Choroid plexus epithelial cell (primary cell): ENCODE measurements at regions not wholly inside any gene's neighbourhood (a gene's known extent, or its start where the extent isn't known, plus 50 kb on each side); places are given as distances from the start of the nearest gene placed in this dataset.

Experiments
- DNase-seq: peaks from one replicate; pipeline ENCODE4 v3.0.0-alpha.2; 2010; ENCODE audit warnings: low read depth
- H3K4me3 ChIP-seq: 2 replicates; pipeline ENCODE4 v1.5.1; 2011; ENCODE audit warnings: low read depth, mild to moderate bottlenecking, control low read depth, low read length, moderate library complexity
- TF ChIP-seq, protein P1 (sequence below): conservative IDR thresholded peaks from 2 replicates; pipeline ENCODE4 v1.5.1; 2011; ENCODE audit warnings: low read depth, mild to moderate bottlenecking, control low read depth, inconsistent platforms, low read length, moderate library complexity

DNA sequence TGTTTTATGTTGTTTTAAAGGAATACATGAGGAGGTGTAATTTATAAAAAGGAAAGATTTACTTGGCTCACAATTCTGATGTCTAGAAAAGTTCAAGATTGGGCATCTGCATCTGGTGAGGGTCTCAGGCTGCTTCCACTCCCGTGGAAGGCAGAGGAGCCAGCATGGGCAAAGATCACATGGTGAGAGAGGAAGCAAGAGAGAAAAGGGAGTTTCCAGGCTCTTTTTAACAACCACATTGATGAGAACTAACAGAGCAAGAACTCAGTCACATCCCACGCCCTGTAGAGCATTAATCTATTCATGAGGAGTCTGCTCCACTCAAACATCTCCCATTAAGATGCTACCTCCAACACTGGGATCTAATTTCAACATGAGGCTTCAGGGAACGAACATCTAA, 1666.3 kb downstream of the HACE1 start:
- DNase-seq, result no peak
- no peak overlapping the region for H3K4me3 ChIP-seq
- TF ChIP-seq, protein P1, sequence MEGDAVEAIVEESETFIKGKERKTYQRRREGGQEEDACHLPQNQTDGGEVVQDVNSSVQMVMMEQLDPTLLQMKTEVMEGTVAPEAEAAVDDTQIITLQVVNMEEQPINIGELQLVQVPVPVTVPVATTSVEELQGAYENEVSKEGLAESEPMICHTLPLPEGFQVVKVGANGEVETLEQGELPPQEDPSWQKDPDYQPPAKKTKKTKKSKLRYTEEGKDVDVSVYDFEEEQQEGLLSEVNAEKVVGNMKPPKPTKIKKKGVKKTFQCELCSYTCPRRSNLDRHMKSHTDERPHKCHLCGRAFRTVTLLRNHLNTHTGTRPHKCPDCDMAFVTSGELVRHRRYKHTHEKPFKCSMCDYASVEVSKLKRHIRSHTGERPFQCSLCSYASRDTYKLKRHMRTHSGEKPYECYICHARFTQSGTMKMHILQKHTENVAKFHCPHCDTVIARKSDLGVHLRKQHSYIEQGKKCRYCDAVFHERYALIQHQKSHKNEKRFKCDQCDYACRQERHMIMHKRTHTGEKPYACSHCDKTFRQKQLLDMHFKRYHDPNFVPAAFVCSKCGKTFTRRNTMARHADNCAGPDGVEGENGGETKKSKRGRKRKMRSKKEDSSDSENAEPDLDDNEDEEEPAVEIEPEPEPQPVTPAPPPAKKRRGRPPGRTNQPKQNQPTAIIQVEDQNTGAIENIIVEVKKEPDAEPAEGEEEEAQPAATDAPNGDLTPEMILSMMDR, result no peak

DNA sequence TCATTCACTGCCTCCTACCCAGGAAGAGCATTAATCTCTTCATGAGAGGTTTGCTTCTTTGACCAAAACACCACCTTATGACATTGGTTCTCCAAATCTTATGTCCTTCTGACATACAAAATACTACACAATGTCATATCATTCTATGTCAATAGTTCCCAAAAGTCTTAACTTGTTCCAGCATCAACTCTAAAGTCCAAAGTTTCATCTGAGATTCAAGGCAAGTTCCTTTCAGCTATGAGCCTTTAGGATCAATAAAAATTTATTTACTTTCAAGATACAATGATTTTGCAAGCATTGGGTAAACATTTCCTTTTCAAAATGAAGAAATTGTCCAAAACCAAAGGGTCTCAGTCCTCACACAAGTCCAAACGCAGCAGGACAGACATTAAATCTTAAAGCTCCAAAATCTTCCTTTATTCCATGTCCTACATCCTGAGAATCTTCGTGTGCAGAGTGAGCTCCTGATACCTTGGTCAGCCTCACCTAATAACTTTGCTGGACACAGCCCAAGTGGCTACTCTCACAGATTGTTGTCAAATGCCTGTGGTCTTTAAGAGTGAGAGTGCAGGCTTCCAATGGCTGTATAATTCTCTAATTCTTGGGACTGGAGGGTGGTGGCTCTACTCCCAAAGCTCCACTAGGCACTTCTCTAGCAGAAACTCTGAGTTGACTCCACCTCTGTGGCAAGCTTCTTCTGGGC, 1668.2 kb downstream of the HACE1 start:
- TF ChIP-seq, protein P1, result no peak
- no peak overlapping the region for H3K4me3 ChIP-seq
- no peak for DNase-seq

DNA sequence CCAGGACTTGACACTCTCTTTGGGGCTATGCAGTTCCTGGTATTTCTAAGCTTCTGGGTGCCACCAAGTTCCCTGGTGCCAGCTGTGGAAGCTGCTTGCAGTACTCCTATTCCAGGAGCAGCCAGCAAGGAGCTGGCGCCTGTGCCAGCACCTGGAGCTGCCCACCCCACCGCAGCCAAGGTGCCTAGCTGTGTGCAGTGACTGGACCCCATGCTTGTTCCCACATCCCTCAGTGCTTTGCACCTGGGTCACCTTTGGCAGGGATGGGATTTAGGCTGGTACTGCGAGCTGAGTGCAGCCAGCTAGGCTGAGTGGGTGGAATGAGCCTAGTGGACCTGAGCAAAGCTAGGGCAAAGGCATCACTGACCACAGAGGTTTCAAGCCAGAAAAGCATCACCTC, 1674.9 kb downstream of the HACE1 start:
- TF ChIP-seq, protein P1, result no peak
- DNase-seq, result no peak
- H3K4me3 ChIP-seq, result no peak overlapping the region

DNA sequence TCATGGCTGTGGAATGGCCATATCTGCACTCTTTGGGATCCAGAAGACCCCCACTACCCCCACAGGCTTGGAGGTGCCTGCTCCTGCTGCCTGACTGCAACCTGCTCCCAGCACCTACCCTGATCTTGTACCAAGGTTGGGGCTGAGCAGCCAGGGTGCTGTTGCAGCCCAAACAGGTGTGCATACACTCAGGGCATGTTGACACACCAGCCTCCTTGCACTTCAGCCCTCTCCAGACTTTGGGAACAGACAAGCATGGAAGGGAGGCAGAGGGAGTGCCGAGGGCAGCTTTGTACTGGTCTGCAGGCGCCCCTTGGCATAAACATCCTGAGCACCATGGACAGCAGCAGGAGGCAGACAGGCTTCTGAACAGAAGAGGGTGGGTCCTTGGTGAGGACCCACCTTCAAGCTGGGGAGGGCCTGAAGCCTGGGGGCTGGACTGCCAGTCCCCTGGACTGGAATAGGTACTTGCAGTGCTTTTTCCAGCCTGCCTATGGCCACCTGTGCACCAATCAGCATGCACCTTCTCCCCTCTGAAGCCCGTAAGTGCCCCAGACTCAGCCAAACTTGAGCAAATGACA, 1675.8 kb downstream of the HACE1 start:
- H3K4me3 ChIP-seq, result no peak overlapping the region
- DNase-seq, result no peak
- TF ChIP-seq, protein P1, result no peak

DNA sequence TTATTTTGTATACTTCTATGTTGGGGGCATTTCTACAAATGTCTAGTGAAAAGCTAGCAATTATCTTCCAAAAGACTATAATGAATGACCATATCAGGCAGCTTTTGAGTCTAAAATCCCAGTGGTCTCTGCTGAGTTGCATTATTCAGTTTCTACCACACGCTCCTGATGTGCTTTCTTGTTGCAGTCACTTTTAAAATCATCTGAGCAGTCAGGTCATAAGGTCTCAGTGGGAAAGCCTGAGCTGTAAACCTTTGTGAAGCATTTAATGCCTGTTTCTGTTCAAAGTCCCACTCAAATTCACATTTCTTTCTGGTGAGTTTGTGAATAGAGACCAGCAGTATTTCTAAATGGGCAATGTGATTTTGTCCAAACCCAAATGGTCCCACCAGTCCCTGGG, 1681.5 kb downstream of the HACE1 start:
- no peak overlapping the region for H3K4me3 ChIP-seq
- TF ChIP-seq, protein P1, result no peak
- DNase-seq, result no peak

DNA sequence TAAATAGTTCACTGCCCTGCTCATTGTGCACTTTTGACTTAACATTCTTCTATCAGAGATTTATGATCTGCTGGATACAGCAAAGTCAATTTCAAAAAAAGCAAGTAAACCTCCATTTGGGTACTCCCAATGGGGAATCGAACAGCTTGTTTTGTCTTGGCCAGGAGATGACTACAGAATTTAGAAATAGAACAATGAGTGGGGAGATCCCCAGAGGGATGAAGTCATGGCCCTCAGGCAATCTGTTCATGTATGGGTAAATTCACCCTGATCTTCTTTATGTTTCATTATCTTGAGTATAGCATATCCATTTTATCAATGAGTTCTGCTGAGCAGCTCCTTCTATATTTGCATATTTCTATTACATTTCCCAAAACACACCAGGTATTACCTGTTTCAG, 1681.9 kb downstream of the HACE1 start:
- TF ChIP-seq, protein P1, result no peak
- H3K4me3 ChIP-seq, result no peak overlapping the region
- DNase-seq, result no peak

DNA sequence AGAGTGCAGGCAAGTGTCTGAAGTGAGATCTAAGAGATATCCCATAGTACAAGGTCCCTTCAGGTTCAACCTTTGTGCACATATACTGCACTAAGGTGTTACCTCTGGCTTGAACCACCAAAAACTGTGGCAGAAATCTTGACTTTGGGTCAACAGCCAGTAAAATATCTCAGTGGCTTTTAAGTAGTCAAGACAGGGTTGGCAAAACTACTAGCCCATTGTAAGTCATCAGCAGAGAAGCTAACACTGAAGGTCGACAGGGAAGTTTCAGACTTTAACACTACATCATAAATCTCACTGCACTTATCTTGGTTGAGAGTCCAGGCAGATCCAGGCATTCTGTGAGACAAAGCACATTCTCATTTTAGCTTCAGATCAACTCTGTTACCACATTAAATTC, 1684.7 kb downstream of the HACE1 start:
- H3K4me3 ChIP-seq, result no peak overlapping the region
- TF ChIP-seq, protein P1, result no peak
- DNase-seq, result no peak
